ENCODE measurements at regions not wholly inside any gene's neighbourhood (a gene's known extent, or its start where the extent isn't known, plus 50 kb on each side); places are given as distances from the start of the nearest gene placed in this dataset.

GRCh38 chr7:25656071-25656470 lies 427.8 kb upstream of the NPVF start:
- no peaks in the 10 kb centered on the region for H3K27me3 ChIP-seq (ENCODE audit: insufficient read depth, poor library complexity, severe bottlenecking)
- no peak overlapping the region for H3K27ac ChIP-seq (replicated peaks)
- TF ChIP-seq POLR2AphosphoS5 (IDR thresholded peaks at IDR 0.05; ENCODE audit: low read depth): no peak
- no peak for TF ChIP-seq REST (IDR thresholded peaks at IDR 0.05; ENCODE audit: insufficient replicate concordance, low read depth)
- TF ChIP-seq SPI1 (IDR thresholded peaks at IDR 0.05; ENCODE audit: borderline replicate concordance, low read depth): no peak
- TF ChIP-seq CTCF (IDR thresholded peaks at IDR 0.05; ENCODE audit: insufficient read depth, low read length): no peak
- no peak for TF ChIP-seq GABPA (IDR thresholded peaks at IDR 0.05; ENCODE audit: low read depth)

GRCh38 chr7:25656581-25657026 lies 428.3 kb upstream of the NPVF start:
- DNase-seq (ENCODE audit: low read depth in 1 of 2, low spot score in 1 of 2): no peak
- H3K27ac ChIP-seq (replicated peaks): no peak overlapping the region
- H3K4me3 ChIP-seq (replicated peaks; ENCODE audit: insufficient read depth, low read length): no peak overlapping the region
- no peak for TF ChIP-seq GABPA (IDR thresholded peaks at IDR 0.05; ENCODE audit: low read depth)
- TF ChIP-seq REST (IDR thresholded peaks at IDR 0.05; ENCODE audit: insufficient replicate concordance, low read depth): no peak
- no peak for TF ChIP-seq POLR2AphosphoS5 (IDR thresholded peaks at IDR 0.05; ENCODE audit: low read depth)
- TF ChIP-seq CTCF (IDR thresholded peaks at IDR 0.05; ENCODE audit: insufficient read depth, low read length): no peak
- TF ChIP-seq SPI1 (IDR thresholded peaks at IDR 0.05; ENCODE audit: borderline replicate concordance, low read depth): no peak
- H3K27me3 ChIP-seq (ENCODE audit: insufficient read depth, poor library complexity, severe bottlenecking): no peaks in the 10 kb centered on the region

More at GRCh38 chr7:25656071-25656470, 427.8 kb upstream of the NPVF start:
- H3K4me3 ChIP-seq (replicated peaks; ENCODE audit: insufficient read depth, low read length): no peak overlapping the region
- DNase-seq (ENCODE audit: low read depth in 1 of 2, low spot score in 1 of 2): no peak

GRCh38 chr7:25658375-25658774 lies 430.1 kb upstream of the NPVF start:
- H3K4me3 ChIP-seq (replicated peaks; ENCODE audit: insufficient read depth, low read length): no peak overlapping the region
- TF ChIP-seq CTCF (IDR thresholded peaks at IDR 0.05; ENCODE audit: insufficient read depth, low read length): no peak
- TF ChIP-seq SPI1 (IDR thresholded peaks at IDR 0.05; ENCODE audit: borderline replicate concordance, low read depth): no peak
- TF ChIP-seq POLR2AphosphoS5 (IDR thresholded peaks at IDR 0.05; ENCODE audit: low read depth): no peak
- TF ChIP-seq GABPA (IDR thresholded peaks at IDR 0.05; ENCODE audit: low read depth): no peak
- no peak for TF ChIP-seq REST (IDR thresholded peaks at IDR 0.05; ENCODE audit: insufficient replicate concordance, low read depth)
- H3K27me3 ChIP-seq (ENCODE audit: insufficient read depth, poor library complexity, severe bottlenecking): no peaks in the 10 kb centered on the region
- no peak overlapping the region for H3K27ac ChIP-seq (replicated peaks)
- no peak for DNase-seq (ENCODE audit: low read depth in 1 of 2, low spot score in 1 of 2)

All from HL-60 (cell line).